HG02798 (cell line): ENCODE measurements at regions not wholly inside any gene's neighbourhood (a gene's known extent, or its start where the extent isn't known, plus 50 kb on each side); places are given as distances from the start of the nearest gene placed in this dataset.
"Not testable (repeated sequence)": the region's sequence is repeated elsewhere in the genome, so short reads cannot be mapped to it uniquely, and the experiment has no call there.

Source experiments
- ATAC-seq: cut with Tn5 transposase; IDR thresholded peaks from one replicate; pipeline ENCODE4 v1.9.1; 2021; ENCODE audit warnings: mild to moderate bottlenecking; ENCODE audit not compliant: unreplicated experiment, poor library complexity

DNA sequence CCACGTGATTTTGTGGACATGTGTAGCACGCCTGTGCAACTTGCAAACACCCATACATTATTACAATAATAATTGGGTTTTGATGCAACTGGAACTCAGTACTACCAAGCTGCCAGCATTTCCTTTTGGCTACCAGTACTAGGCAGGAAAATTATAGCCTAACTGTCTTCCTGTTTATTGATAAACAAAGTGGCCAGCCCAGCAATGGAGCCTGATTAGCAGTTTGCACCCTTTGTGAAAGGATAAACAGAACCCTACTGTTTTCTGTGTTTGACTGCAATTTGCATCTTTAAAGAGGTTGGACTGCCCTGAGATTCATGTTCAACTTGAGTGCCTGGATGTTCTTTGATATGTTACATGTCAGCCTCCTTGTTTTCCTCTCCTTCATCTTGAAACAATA is 173.9 kb downstream of the ZIC5 start:
- no peak for ATAC-seq

DNA sequence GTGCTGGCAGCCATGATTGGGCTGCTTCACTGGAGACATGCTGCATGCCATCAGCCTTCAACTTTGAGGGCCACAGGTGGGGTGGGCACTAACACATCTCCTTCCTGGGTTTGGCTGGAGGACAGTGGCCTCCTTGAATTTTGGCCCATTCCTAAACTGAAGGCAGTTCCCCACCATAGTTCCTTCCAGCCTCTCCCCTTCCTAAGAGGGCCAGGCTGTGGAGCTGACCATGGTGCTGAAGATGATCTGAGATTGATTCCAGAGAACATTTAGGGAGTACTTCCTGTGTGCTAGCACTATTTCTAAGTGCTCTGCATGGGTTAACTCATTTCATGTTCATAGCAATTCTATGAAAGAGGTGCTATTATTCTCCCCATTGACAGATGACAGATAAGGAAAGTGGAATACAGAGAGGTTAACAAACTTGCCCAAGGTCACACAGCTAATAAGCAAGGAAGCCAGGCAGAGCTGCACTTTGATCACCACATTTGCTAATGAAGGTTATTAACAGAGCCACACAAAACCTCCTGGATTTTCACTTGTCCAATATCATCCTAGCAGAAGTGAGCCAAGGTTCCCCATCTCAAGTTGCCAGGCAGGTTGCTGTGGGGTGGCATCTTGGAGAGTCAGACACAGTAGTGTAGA is 175.3 kb downstream of the ZIC5 start:
- no peak for ATAC-seq

DNA sequence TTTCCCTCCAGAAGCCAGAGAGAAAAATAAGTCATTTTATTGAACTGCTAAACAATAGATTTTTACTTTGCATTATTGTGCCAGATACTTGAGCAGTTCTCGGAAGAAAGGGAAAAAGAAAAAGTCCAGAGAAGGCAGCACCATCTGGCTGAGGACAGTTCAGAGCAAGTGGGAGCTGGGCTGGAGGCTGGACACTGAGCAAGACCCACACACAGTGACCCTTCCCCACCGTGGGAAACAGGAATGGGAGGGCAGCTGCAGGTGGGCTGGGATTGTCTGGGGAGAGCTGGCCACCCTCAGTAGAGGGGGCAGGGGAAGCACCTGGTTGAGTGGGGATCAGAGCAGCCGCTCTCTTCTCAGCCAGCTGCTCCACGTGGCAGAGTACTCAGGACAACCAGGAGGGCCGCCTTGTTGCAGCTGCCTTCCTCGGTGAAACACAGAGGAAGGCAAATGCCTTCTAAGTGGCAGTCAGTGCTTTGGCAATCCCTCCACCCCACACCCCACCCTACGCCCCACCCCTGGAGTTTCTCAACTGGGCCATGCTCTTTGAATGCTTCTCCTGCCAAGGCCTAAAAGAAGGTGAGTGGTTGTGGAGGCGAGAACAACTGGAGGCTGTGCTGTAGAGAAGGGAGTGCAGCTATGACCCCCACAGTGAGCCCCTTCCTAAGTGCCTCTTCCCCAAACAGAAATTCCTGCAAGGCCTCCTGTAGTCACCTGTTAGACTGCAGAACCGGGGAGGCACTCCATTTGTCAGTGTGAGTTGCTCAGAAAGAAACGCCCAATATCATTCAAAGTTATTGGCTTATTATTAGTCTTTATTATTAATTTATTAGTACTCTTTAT is 179.3 kb downstream of the ZIC5 start:
- no peak for ATAC-seq

DNA sequence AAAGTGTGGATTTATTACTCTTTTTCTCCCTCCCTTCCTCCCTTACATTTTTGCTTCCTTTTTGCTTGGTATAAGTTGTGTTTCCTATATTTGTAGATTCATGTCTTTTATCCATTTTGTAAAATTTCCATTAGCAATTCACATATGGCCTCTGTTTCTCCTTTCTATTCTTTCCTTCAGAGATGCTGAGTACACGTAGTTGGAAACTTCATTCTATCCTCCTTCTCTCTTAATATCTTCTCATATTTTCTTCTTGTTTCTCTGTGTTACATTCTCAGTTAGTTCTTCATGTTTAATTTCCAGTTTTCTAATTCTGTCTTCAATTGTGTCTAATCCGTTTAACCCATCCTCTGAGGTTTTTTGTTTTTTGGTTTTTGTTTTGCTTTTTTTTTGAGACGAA is 188.9 kb downstream of the ZIC5 start:
- ATAC-seq, result no peak

DNA sequence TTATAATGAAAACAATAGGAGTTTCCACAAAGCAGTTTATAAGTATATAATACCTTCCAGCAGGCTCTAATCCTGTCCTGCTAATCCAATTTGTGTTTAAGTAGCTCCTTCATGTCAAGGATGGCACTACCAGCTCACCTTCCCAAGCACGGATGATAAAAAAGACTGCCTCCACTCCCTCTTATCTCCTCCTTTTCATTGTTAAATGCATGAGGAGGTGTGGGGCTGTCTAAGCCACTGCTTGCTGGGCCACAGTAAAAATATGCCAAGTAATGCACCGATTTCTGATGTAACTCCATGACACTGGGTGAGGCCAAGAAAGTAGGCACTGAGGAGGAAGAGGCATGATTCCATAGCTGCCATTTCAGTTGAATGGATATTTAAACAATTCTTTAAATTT is 193.1 kb downstream of the ZIC5 start:
- ATAC-seq, result no peak

DNA sequence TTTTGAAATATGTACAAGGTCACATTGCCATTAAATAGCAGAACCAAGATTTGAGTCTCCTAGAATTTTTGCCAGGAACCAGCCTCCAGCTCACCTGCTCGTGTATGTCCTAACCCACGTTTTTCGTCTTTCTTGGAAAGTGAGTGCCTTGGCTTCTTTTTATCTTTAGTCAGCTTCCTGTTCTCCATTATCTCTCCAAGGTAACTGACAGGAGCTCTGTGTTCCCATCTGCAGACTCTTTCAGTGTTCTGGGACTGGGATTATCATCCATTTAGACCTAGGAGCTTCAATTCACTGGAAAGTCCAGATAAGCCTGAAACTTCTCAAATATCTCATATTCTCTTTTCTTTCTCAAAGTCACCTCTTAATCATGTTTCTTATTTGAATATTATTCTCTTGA is 193.7 kb downstream of the ZIC5 start:
- ATAC-seq, result no peak

DNA sequence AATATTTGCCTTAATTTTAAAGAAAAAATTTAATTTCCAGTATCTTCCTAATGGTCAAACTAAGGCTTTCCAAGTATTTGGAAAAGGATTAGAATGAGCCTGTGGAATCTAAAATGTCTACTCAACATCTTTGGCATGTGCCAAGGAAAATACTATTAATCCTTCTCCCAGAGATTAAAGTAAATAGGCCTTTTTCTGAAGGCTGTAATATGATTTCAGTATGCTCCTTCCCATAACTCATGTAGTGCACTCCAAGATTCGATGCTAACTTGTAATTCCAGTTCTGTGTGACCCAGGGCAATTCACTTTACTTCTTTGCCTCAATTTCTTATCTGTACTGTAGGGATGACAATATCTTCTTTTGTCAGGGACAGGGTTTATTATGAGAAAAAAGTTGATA is 196.9 kb downstream of the ZIC5 start:
- no peak for ATAC-seq

DNA sequence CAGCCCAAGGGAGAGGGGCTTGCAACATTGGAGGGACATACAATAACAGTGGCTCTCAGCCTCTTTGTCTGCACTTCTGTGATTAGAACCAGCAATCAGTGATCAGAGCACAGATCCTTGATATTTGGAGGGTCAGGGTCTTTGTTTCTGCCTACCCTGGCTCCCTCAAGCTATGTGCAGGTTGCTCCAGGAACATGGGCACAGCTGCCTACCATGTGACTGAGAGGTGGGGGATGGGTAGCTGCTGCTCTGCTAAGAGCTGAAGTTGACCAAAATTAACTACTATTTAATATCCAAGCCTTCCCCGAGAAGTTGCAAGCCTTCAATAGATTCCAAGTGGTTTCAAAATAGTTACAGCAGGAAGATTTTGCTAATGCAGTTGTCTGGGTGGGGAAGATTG is 202.6 kb downstream of the ZIC5 start:
- no peak for ATAC-seq

DNA sequence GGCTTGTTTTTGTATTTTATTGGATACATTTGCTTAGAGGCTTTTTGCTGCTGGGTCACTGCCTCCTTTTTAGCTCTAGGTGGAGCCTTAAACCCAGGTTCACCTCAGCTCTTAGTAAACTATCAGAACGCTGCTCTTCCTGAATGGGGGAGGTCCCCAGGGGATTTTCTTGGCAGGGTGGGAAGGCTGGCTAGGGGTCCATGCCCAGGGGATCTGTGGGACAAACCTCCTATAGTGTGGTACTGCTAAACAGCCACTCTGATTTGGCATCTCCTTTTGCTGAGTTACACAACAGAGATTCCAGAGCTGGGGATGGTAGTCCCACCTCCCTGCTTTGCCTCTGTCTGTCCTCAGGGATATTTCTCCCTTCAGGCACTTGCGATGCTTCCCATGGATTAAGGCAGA is 204.9 kb downstream of the ZIC5 start:
- ATAC-seq, result no peak

DNA sequence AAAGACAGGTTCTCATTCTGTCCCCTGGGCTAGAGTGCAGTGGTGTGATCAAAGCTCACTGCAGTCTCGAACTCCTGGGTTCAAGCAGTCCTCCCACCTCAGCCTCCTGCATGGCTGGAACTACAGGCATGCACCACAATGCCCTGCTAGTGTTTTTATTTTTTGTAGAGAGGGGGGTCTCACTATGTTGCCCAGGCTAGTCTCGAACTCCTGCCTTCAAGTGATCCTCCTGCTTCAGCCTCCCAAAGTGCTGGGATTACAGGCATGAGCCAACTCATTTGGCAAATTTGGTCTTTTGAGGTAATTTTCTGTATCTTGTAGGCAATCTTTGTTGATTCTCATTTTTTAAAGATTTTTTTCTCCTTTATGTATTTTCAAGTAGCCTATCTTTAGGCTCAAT is 205.7 kb downstream of the ZIC5 start:
- no peak for ATAC-seq

DNA sequence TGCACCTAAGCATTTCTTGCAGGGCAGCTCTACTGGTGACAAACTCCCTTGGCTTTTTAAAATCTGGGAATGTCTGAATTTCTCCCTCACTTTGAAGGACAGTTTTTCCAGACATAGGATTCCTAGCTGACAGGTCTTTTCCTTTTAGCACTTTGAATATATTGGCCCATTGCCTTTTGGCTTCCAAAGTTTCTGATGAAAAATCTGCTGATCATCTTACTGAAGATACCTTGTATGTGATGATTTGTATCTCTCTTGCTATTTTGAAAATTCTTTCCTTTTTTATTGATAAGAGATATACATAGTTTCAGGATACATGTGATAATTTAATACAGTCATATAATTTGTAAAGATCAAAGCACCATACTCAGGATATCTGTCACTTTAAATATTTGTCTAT is 211.1 kb downstream of the ZIC5 start:
- ATAC-seq, result no peak

DNA sequence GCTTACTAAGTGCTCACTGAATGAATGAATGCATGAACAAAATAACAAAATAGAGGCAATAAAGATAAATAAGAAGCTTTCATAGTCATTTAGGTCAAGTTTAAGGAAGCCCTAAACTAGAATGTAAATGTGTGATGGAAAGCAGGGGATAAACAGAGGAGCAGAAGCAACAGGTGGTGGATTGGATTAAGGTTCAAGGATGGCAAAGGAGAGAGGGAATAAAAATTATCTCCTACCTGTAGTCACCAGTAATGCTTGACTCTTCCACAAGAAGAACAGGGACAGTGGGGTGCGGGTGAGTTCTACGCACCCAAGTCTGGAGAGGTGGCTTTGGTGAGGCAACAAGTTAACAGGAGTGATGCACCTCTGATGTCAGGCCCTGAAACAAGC is 212.4 kb downstream of the ZIC5 start:
- no peak for ATAC-seq

DNA sequence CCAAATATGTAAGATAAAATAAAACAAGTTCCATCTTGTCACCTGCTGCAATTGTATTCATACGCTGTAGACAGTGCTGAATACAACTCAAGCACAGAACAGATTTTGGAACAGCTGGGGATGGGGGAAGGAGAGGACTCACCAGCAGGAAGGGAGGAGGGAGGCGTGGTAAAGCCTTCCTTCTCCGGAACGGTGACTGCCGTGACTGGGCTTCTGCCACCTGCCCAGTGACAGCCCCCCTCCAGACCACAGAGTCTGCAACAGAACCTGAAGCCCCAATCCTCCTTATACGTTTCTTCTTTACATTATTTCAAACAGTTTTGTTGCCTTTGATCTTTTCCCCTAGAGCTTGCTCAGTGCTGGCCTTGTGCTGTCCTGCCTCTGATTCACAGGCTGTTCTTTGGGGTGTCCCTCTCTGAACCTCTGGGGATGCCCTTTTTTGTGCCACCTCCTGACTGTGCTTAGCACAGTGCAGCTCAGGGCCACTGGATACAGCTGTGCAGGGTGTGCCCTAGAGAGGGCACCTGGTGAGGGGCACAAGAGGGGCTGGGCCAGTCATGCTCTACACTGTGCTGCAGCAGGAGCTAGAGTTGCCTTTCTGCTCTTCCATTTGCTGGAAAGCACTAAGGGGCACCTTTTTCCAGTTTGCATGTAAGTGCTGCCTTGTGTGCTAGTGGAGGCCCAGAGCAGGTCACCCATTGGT is 213.0 kb downstream of the ZIC5 start:
- ATAC-seq, result no peak

DNA sequence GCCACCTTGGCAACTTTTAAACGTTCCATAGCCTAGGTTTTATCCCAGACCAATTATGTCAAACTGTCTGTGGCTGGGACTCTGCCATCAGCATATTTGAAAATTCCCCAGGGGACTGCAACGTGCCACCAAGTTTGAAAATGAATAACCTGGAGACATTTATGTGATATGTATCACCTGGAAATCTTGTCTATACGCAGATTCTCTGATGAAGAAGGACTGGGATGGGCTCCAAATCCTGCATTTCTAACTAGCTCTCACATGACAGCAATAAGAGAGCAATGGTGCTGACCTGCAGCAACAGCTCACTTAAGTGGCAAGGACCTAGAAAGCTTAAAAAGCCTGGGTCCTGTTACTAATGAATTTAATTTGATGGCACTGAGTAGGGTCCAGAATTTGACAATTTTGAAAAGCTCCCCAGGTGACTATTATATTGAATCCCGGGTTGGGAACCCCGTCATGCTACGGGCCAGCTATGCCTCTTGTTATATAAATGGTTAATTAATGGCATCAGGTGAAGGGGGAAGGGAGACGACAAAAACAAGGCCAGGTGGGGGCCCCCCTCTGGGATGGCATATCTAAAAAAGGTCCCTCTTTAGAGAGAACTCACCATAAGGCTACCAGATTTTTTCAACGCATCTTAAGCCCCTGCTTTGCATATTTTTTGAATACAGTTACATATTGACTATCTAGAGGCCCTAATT is 213.7 kb downstream of the ZIC5 start:
- ATAC-seq, result no peak

DNA sequence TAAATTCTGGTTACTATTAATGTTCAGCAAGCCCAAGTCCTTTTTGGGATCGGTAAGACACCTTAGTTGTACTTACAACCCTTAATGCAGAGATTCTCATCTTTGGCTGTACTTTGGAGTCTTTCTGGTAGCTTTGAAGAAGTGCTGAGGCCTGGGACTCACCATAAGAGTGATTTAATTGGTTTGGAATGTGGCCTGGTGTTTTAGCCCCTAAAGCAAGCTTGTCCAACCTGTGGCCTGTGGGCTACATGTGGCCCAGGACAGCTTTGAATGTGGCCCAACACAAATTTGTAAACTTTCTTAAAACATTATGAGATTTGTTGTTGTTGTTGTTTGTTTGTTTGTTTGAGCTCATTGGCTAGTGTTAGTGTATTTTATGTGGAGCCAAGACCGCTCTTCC is 215.3 kb downstream of the ZIC5 start:
- ATAC-seq, result no peak

DNA sequence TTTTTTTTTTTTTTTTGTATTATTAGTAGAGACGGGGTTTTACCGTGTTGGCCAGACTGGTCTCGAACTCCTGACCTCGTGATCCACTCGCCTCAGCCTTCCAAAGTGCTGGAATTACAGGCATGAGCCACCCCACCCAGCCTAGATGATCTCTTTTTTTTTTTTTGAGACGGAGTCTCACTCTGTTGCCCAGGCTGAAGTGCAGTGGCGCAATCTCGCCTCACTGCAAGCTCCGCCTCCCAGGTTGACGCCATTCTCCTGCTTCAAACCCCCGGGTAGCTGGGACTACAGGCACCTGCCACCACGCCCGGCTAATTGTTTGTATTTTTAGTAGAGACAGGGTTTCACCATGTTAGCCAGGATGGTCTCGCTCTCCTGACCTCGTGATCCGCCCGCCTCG is 216.8 kb downstream of the ZIC5 start:
- ATAC-seq, result not testable (repeated sequence)

DNA sequence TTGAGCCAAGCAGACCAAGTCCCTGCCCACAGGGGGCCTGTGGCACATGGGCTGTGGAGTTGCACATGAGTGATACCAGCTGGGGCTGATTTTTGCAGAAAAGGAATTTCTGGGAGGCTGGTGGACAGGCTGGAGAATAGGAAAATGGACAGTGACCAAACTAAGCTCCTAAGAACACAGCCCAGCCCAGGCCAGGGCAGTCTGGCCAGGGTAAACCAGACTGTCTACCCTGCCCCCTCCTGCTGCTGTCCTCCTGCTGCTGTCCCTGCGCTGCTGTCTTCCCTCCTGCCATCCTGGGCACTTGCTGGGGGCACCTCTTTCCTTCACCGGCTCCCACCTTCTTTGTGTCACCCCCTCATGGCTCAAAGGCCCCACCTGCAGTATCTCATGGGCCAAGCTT is 219.2 kb downstream of the ZIC5 start:
- no peak for ATAC-seq

DNA sequence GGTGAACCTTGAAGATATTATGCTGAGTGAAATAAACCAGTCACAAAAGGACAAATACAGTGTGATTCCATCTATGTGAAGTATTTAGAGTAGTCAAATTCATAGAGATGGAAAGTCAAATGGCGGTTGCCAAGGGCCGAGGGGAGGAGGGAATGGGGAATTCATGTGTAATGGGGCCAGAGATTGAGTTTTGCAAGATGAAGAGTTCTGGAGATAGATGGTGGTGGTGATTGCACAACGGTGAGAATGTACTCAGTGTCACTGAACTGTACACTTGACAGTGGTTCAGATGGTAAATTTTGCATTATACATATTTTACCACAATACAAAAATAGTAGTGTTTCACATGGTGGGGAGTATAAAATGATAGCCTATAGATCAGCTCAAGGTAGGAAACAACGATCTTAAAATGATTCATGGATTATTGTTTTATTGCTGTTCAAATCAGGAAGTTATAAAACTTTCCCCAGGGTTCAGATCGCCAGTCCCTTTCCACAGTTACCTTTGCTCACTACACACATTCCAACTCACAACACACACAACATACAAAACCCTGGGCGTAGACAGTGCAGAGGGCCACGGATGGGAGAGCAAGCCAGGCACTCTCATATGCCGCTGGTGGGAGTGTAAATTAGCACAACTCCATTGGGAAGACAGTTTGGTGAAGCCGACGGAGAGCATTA is 219.9 kb downstream of the ZIC5 start:
- no peak for ATAC-seq

DNA sequence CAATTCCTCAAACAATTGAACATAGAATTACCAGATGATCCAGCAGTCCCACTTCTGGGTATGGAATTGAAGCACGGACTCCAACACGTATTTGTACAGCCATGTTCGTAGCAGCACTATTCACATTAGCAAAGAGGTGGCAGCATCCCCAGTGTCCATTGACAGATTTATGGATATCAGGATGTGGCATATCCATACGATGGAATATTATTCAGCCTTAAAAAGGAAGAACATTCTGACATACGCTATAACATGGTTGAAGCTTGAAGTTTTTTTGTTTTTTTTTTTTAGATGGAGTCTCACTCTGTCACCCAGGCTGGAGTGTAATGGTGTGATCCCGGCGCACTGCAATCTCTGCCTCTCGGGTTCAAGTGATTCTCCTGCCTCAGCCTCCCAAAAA is 220.6 kb downstream of the ZIC5 start:
- no peak for ATAC-seq

DNA sequence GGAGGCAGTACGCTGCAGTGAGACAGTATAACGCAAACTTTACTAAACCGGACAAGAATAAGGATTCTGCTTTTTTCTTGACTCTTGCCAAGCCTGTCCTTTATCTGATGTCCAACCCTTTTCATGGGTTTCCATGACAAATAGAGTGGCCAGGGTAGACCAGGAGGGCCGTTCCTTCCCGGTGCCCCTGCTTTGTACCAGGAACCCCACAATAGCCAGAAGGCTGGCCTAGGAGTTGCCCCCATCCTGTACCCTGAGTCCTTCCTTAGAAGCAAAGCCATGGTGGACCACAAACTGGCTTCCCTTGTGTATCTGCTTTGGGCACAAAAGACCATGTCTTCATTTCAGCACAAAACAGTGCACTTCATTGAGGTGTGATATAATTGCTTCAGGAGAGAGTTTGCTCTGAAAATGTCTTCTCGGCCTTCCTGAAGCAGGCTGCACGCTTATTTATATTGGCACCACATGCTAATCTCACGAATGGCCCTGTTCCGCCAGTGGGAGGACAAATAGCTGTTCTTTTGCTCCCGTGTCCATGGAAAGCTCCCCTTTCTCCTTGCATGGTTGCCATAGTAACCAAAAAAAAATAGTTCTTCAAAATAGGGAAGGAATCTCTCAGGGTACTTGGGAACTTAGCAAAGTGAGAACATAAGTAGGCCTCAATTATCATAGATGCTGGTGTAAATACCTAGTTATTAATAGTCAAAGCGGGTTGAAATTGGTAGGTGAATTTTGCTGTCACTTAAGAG is 222.1 kb downstream of the ZIC5 start:
- no peak for ATAC-seq
